Coronary artery (tissue), 2 donors: ENCODE measurements at regions not wholly inside any gene's neighbourhood (a gene's known extent, or its start where the extent isn't known, plus 50 kb on each side); places are given as distances from the start of the nearest gene placed in this dataset.

ENCODE experiments used
- DNase-seq: peaks from one replicate; pipeline ENCODE4 v3.0.0-alpha.2; 2017; ENCODE audit warnings: low spot score
- H3K27ac ChIP-seq, 2 donors: fragments of 200-600 bp; sonication (generic); one replicate each; pipeline ENCODE4 v1.5.1; 2016 to 2019
- H3K4me3 ChIP-seq: fragments of 200-600 bp; sonication (generic); 2 replicates; pipeline ENCODE4 v1.5.1; 2016; ENCODE audit warnings: mild to moderate bottlenecking, moderate library complexity
- TF ChIP-seq, protein P1 (sequence below): fragments of 200-600 bp; sonication (generic); IDR thresholded peaks from one replicate; pipeline ENCODE4 v1.5.1; 2019; ENCODE audit warnings: antibody characterized with exemption

DNA sequence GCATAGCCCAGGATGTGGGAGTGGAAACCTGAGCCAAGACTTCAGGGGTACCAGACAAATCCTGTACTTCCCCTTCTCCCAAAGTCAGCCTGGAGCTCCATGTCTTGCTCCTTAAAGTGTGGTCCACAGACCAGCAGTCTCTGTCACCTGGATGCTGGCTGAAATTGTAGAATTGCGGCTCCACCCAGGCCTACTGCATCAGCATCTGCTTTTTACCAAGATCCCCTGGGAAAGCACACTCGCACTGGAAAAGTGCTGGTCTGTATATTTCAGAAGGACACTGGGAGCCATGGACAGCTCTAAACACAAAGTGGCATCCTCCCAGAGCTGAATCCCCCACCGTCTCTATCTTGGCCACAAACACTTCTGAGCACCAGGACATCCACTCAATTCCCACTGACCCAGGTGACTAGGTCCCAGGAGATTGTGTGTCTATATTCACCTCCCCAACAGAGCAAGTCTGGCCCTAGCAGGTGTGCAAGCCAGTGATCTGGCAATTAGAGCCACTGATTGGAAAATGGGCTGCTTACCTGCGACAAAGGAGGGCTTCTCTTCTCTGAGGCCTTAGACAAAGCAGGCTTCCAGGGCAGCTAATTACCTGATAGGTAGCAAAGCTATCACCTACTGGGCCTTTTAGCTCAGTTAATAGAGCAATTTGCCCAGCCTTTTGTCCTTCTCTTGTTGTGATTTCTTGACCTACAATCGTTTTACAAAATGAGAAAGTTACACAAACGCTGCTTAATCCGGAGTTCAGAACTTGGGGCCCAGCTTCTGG is 443.3 kb downstream of the MN1 start:
- no peak overlapping the region for H3K4me3 ChIP-seq
- H3K27ac ChIP-seq: no peak overlapping the region
- no peak for DNase-seq
- TF ChIP-seq, protein P1, sequence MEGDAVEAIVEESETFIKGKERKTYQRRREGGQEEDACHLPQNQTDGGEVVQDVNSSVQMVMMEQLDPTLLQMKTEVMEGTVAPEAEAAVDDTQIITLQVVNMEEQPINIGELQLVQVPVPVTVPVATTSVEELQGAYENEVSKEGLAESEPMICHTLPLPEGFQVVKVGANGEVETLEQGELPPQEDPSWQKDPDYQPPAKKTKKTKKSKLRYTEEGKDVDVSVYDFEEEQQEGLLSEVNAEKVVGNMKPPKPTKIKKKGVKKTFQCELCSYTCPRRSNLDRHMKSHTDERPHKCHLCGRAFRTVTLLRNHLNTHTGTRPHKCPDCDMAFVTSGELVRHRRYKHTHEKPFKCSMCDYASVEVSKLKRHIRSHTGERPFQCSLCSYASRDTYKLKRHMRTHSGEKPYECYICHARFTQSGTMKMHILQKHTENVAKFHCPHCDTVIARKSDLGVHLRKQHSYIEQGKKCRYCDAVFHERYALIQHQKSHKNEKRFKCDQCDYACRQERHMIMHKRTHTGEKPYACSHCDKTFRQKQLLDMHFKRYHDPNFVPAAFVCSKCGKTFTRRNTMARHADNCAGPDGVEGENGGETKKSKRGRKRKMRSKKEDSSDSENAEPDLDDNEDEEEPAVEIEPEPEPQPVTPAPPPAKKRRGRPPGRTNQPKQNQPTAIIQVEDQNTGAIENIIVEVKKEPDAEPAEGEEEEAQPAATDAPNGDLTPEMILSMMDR: no peak

DNA sequence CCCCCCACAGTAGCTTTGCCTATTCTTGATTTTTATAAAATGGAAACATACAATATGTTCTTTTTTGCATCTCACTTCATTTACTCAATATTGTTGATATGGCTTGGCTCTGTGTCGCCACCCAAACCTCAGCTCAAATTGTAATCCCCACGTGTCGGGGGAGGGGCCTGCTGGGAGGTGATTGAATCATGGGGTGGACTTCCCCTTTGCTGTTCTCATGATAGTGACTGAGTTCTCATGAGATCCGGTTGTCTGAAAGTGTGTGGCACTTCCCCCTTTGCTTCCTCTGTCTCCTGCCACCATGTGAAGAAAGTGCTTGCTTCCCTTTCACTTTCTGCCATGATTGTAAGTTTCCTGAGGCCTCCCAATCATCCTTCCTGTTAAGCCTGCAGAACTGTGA is 431.3 kb downstream of the MN1 start:
- TF ChIP-seq, protein P1: no peak
- no peak for DNase-seq
- Histone ChIP-seq H3K27ac (no peak overlapping the region), H3K4me3 (no peak overlapping the region)

DNA sequence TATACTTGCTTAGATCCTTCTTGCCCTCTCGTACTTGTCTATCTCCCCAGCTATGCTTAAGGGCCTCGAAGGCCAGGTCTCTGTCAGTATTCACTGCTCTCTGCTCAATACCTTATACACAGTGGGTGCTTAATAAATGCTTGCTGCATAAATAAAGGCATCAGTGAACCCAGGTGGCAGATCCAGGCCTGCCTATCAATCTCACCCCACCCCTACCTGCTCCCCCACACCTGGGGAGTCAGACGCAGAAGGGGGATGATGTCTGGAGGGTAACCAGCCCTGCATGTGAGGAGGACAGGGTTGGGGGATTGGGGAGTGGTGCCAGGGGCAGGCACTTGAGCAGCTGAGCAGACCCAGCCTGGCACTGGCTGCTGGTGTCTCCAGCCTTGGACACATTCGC is 430.6 kb downstream of the MN1 start:
- Histone ChIP-seq H3K27ac (no peak overlapping the region), H3K4me3 (no peak overlapping the region)
- DNase-seq: no peak
- TF ChIP-seq, protein P1: no peak

DNA sequence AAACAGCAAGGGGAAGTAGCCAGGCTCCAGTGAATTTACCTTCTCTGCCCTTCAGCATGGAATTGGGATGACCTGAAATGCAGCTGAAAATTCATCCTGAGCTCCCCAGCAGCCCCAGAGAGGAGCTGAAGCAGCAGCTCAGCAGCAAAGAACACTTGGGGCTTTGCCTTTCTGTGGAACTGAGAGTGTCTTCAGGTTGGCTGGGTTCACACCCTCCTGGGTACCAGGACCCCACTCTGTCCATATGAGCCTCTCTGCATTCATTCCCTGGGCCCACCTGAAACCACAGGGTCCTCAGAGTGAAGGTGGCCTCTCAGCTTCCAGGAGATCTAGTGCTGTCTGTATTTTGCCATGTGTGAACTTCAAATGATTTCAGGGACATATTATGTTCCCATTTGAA is 429.2 kb downstream of the MN1 start:
- Histone ChIP-seq H3K27ac (no peak overlapping the region), H3K4me3 (no peak overlapping the region)
- no peak for DNase-seq
- TF ChIP-seq, protein P1: no peak

DNA sequence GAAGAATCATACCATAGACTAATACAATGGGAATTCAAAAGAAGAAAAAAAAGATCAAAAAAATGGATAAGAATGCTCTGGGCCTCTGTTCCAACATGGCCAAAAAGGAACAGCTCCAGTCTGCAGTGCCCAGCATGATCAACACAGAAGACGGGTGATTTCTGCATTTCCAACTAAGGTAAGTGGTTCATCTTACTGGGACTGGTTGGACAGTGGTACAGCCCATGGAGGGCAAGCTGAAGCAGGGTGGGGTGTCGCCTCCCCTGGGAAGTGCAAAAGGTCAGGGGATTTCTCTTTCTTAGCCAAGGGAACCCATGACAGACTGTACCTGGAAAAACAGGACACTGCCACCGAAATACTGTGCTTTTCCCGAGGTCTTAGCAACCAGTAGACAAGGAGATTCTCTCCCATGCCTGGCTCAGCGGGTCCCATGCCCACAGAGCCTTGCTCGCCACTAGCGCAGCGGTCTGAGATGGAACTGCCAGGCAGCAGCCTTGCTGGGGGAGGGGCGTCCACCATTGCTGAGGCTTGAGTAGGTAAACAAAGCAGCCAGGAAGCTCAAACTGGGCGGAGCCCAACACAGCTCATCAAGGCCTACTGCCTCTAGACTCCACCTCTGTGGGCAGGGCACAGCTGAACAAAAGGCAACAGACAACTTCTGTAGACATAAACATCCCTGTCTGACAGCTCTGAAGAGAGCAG is 428.4 kb downstream of the MN1 start:
- Histone ChIP-seq H3K4me3 (no peak overlapping the region), H3K27ac (no peak overlapping the region)
- TF ChIP-seq, protein P1: no peak
- DNase-seq: no peak

DNA sequence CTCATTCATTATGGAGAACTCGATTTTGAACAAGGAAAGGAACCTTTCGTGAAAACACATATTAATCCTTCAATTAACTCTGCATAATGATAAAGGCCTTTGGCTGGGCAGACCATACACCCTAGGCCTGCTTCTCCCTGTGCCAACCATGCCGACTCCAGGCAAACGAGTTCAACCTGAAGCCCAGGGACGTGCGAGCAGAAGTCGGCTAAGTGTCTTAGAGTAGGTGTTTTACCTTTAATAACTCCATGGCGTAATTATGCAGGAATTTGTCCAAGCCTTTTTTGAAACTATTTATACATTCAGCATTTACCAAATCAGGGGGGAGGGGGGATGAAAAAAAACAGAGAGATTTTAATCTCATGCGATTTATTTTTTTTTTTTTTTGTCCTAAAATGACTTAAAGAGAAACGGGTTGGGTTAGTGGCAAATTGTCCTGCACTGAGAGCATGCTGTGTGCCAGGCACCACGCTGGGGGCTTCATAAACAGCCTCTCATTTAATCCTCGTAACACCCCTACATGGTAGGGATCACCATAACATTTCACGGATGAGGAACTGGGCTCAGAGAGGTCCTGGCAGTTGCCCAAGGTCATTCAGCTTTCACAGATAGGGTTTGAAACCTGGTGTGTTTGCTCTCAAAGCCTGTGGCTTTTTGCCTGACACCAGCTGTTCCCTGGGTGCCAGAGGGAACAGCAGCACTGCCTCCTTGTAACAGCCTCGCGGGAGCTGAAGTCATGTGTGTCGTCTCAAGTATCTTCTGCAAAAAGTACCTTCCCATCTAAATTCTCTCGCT is 423.9 kb downstream of the MN1 start:
- no peak for DNase-seq
- Histone ChIP-seq H3K27ac (no peak overlapping the region), H3K4me3 (no peak overlapping the region)
- TF ChIP-seq, protein P1: no peak
